H9 (cell line): ENCODE measurements at regions not wholly inside any gene's neighbourhood (a gene's known extent, or its start where the extent isn't known, plus 50 kb on each side); places are given as distances from the start of the nearest gene placed in this dataset.

Experiments used
- DNase-seq: peaks from one replicate; pipeline ENCODE4 v3.0.0-alpha.2; 2017
- H2AFZ ChIP-seq: one replicate; pipeline ENCODE4 v1.6.1; 2013; ENCODE audit warnings: mild to moderate bottlenecking, low read length, control low read depth, moderate library complexity
- H2AK5ac ChIP-seq: 2 replicates; pipeline ENCODE4 v1.6.1; 2013; ENCODE audit warnings: low read length, control low read depth, mixed read lengths; ENCODE audit not compliant: insufficient read length
- H2BK120ac ChIP-seq: one replicate; pipeline ENCODE4 v1.6.1; 2013; ENCODE audit warnings: low read depth, mild to moderate bottlenecking, low read length, control low read depth, inconsistent platforms; ENCODE audit not compliant: poor library complexity, severe bottlenecking
- H2BK12ac ChIP-seq: 2 replicates; pipeline ENCODE4 v1.6.1; 2013; ENCODE audit warnings: low read length, control low read depth, mixed read lengths, low read depth; ENCODE audit not compliant: insufficient read length
- H2BK15ac ChIP-seq: 2 replicates; pipeline ENCODE4 v1.6.1; 2013; ENCODE audit warnings: low read depth, low read length, control low read depth
- H2BK20ac ChIP-seq: one replicate; pipeline ENCODE4 v1.6.1; 2013; ENCODE audit warnings: low read depth, mild to moderate bottlenecking, low read length, control low read depth, inconsistent platforms; ENCODE audit not compliant: poor library complexity, severe bottlenecking
- H2BK5ac ChIP-seq: 2 replicates; pipeline ENCODE4 v1.6.1; 2013; ENCODE audit warnings: low read length, control low read depth, mixed read lengths; ENCODE audit not compliant: insufficient read length
- H3K14ac ChIP-seq: 2 replicates; pipeline ENCODE4 v1.6.1; 2013; ENCODE audit warnings: low read length, control low read depth; ENCODE audit not compliant: insufficient read depth
- H3K18ac ChIP-seq: 2 replicates; pipeline ENCODE4 v1.6.1; 2013; ENCODE audit warnings: low read depth, mild to moderate bottlenecking, mixed read lengths, low read length, control low read depth; ENCODE audit not compliant: insufficient read length
- H3K23ac ChIP-seq: 2 replicates; pipeline ENCODE4 v1.6.1; 2013; ENCODE audit warnings: low read length, control low read depth, mixed read lengths, low read depth; ENCODE audit not compliant: insufficient read length
- H3K23me2 ChIP-seq: 2 replicates; pipeline ENCODE4 v1.6.1; 2013; ENCODE audit warnings: low read depth, mild to moderate bottlenecking, mixed read lengths, low read length, control low read depth; ENCODE audit not compliant: insufficient read length, poor library complexity, severe bottlenecking
- H3K27ac ChIP-seq: 2 replicates; pipeline ENCODE4 v1.5.1; 2013; ENCODE audit warnings: low read length, control low read depth, mixed read lengths, low read depth; ENCODE audit not compliant: insufficient read length
- H3K27me3 ChIP-seq: 2 replicates; pipeline ENCODE4 v1.6.1; 2013; ENCODE audit warnings: low read length, control low read depth, inconsistent platforms; ENCODE audit not compliant: insufficient read depth
- H3K4ac ChIP-seq: 2 replicates; pipeline ENCODE4 v1.6.1; 2013; ENCODE audit warnings: low read depth, mild to moderate bottlenecking, control low read depth, inconsistent platforms, low read length, moderate library complexity
- H3K4me1 ChIP-seq: 2 replicates; pipeline ENCODE4 v1.6.1; 2013; ENCODE audit warnings: low read length, control low read depth, inconsistent platforms; ENCODE audit not compliant: insufficient read depth
- H3K4me2 ChIP-seq: 2 replicates; pipeline ENCODE4 v1.6.1; 2013; ENCODE audit warnings: low read length, control low read depth, mixed read lengths; ENCODE audit not compliant: insufficient read length, insufficient read depth
- H3K56ac ChIP-seq: 2 replicates; pipeline ENCODE4 v1.6.1; 2013; ENCODE audit warnings: low read depth, mild to moderate bottlenecking, mixed read lengths, low read length, control low read depth; ENCODE audit not compliant: insufficient read length
- H3K79me1 ChIP-seq: 2 replicates; pipeline ENCODE4 v1.6.1; 2013; ENCODE audit warnings: low read depth, mild to moderate bottlenecking, moderate library complexity, low read length, control low read depth, inconsistent platforms; ENCODE audit not compliant: insufficient read depth, poor library complexity, severe bottlenecking
- H3K79me2 ChIP-seq: 2 replicates; pipeline ENCODE4 v1.6.1; 2013; ENCODE audit warnings: low read length, control low read depth, inconsistent platforms; ENCODE audit not compliant: insufficient read depth
- H3K9ac ChIP-seq: 2 replicates; pipeline ENCODE4 v1.6.1; 2013; ENCODE audit warnings: low read length, control low read depth, mixed read lengths; ENCODE audit not compliant: insufficient read length; ENCODE audit errors: extremely low read depth
- H3K9me3 ChIP-seq: one replicate; pipeline ENCODE4 v1.6.1; 2013; ENCODE audit warnings: low read depth, low read length, inconsistent platforms; ENCODE audit not compliant: control insufficient read depth
- H3T11ph ChIP-seq: one replicate; pipeline ENCODE4 v1.6.1; 2013; ENCODE audit warnings: mild to moderate bottlenecking, low read length, control low read depth, inconsistent platforms
- H4K20me1 ChIP-seq: one replicate; pipeline ENCODE4 v1.6.1; 2013; ENCODE audit not compliant: control insufficient read depth, insufficient read length, insufficient read depth
- H4K5ac ChIP-seq: 2 replicates; pipeline ENCODE4 v1.6.1; 2013; ENCODE audit warnings: low read depth, mild to moderate bottlenecking, mixed read lengths, low read length, control low read depth; ENCODE audit not compliant: insufficient read length
- H4K8ac ChIP-seq: replicated peaks from 2 replicates; pipeline ENCODE4 v1.6.1; 2013; ENCODE audit warnings: low read length, control low read depth, mixed read lengths, low read depth; ENCODE audit not compliant: insufficient read length
- H4K91ac ChIP-seq: 2 replicates; pipeline ENCODE4 v1.6.1; 2013; ENCODE audit warnings: low read depth, mild to moderate bottlenecking, moderate library complexity, mixed read lengths, low read length, control low read depth; ENCODE audit not compliant: insufficient read length
- H3K27ac Mint-ChIP-seq, 3 experiments: 2 replicates in 2 of 3; 3 replicates in 1 of 3; pipeline ENCODE4 v1.8.0; 2020 to 2021; ENCODE audit warnings: mixed read lengths in 3 of 3, mild to moderate bottlenecking in 1 of 3, moderate library complexity in 1 of 3
- H3K27me3 Mint-ChIP-seq: 2 replicates; pipeline ENCODE4 v1.8.0; 2021; ENCODE audit warnings: low read depth, mild to moderate bottlenecking, moderate library complexity, mixed read lengths
- H3K36me3 Mint-ChIP-seq, 3 experiments: 2 replicates in 2 of 3; 3 replicates in 1 of 3; pipeline ENCODE4 v1.8.0; 2020 to 2021; ENCODE audit warnings: low read depth in 3 of 3, mixed read lengths in 3 of 3; ENCODE audit not compliant: insufficient read depth in 1 of 3
- H3K4me1 Mint-ChIP-seq, 2 experiments: 2 replicates each; pipeline ENCODE4 v1.8.0; 2020; ENCODE audit warnings: mixed read lengths in 2 of 2
- H3K4me3 Mint-ChIP-seq, 2 experiments: 2 replicates in 1 of 2; 3 replicates in 1 of 2; pipeline ENCODE4 v1.8.0; 2020 to 2021; ENCODE audit warnings: mild to moderate bottlenecking in 2 of 2, mixed read lengths in 2 of 2, moderate library complexity in 1 of 2
- H3K9me3 Mint-ChIP-seq, 2 experiments: 2 replicates in 1 of 2; 3 replicates in 1 of 2; pipeline ENCODE4 v1.8.0; 2020; ENCODE audit warnings: mild to moderate bottlenecking in 2 of 2, mixed read lengths in 2 of 2, moderate library complexity in 1 of 2
- CTCF ChIP-seq: fragments of 200-600 bp; sonication (generic); conservative IDR thresholded peaks from 3 replicates; pipeline ENCODE4 v1.8.0; 2021; ENCODE audit warnings: antibody characterized with exemption, mild to moderate bottlenecking
- WGBS: extraction: QIAGEN DNeasy Blood & Tissue Kit; methylation state at CpG from one replicate; pipeline ENCODE4 v1.1.7; 2013; ENCODE audit warnings: missing lambda C conversion rate, low lambda C conversion rate, mixed read lengths; ENCODE audit not compliant: insufficient read length; ENCODE audit errors: extremely low coverage; 5-methylcytosine and 5-hydroxymethylcytosine counted together

- Mint-ChIP-seq H3K9me3 (no peaks in the 10 kb centered on the region), H3K36me3 (no peaks in the 10 kb centered on the region), H3K27me3 (no peaks in the 10 kb centered on the region), H3K4me3 (no peak overlapping the region), H3K27ac (no peak overlapping the region), H3K4me1 (peaks cover 7 to 13% of the 10 kb centered on the region in 2 experiments)
- Histone ChIP-seq H3K9ac (no peak overlapping the region), H3K23me2 (no peaks in the 10 kb centered on the region), H3K14ac (no peak overlapping the region), H2BK20ac (no peak overlapping the region), H4K8ac (no peak overlapping the region), H4K91ac (no peak overlapping the region), H3K27me3 (no peaks in the 10 kb centered on the region), H2BK120ac (no peak overlapping the region), H3T11ph (no peak overlapping the region), H2BK5ac (no peak overlapping the region), H4K20me1 (no peaks in the 10 kb centered on the region), H3K27ac (no peak overlapping the region), H2BK12ac (no peak overlapping the region), H3K18ac (no peak overlapping the region), H2BK15ac (no peak overlapping the region), H3K9me3 (no peaks in the 10 kb centered on the region), H3K4me2 (no peak overlapping the region), H3K23ac (no peak overlapping the region), H3K56ac (no peak overlapping the region), H4K5ac (no peak overlapping the region), H3K79me1 (no peaks in the 10 kb centered on the region), H2AFZ (no peak overlapping the region), H3K4ac (no peak overlapping the region), H3K79me2 (no peaks in the 10 kb centered on the region), H2AK5ac (no peak overlapping the region), H3K4me1 (no peaks in the 10 kb centered on the region)
- no CpG with 5 or more reads among the region's 1 CpG for WGBS
- DNase-seq, result no peak
- no peak for TF ChIP-seq CTCF
Observed at GRCh38 chr7:18144166-18144565, 116.5 kb upstream of the PRPS1L1 start.
